Peyer's patch (tissue), 4 donors: ENCODE measurements at regions not wholly inside any gene's neighbourhood (a gene's known extent, or its start where the extent isn't known, plus 50 kb on each side); places are given as distances from the start of the nearest gene placed in this dataset.

Source experiments
- CTCF ChIP-seq, 6 experiments: fragments of 450-650 bp in 4 of 6; fragments of 200-600 bp in 2 of 6; sonication (generic) in 1 of 6; IDR thresholded peaks; one replicate each; pipeline ENCODE4 v1.5.1; 2017 to 2019; ENCODE audit warnings: antibody characterized with exemption in 6 of 6, mild to moderate bottlenecking in 3 of 6, moderate library complexity in 1 of 6
- POLR2A ChIP-seq, 2 donors: fragments of 450-650 bp; IDR thresholded peaks; one replicate each; pipeline ENCODE4 v1.5.1; 2017; ENCODE audit warnings: antibody characterized with exemption in 2 of 2, mild to moderate bottlenecking in 2 of 2, moderate library complexity in 2 of 2

- no peak for TF ChIP-seq CTCF (IDR thresholded peaks at IDR 0.05)
- no peak for TF ChIP-seq POLR2A (IDR thresholded peaks at IDR 0.05)
Observed at GRCh38 chr10:91034042-91034441, 113.2 kb upstream of the ANKRD1 start.
